Tibial nerve (tissue), 4 donors: ENCODE measurements at regions not wholly inside any gene's neighbourhood (a gene's known extent, or its start where the extent isn't known, plus 50 kb on each side); places are given as distances from the start of the nearest gene placed in this dataset.

Experiments used
- DNase-seq, 2 donors: peaks; one replicate each; pipeline ENCODE4 v3.0.0-alpha.2; 2019; ENCODE audit warnings: low spot score in 2 of 2
- H3K27ac ChIP-seq, 4 donors: fragments of 200-600 bp; sonication (generic) in 3 of 4; one replicate each; pipeline ENCODE4 v1.5.1; 2017 to 2019; ENCODE audit warnings: mild to moderate bottlenecking in 1 of 4
- H3K27me3 ChIP-seq, 2 donors: fragments of 200-600 bp; sonication (generic) in 1 of 2; one replicate each; pipeline versions ENCODE4 v1.5.1 to v1.6.0; 2017 to 2019
- H3K36me3 ChIP-seq, 3 donors: fragments of 200-600 bp; sonication (generic); one replicate each; pipeline ENCODE4 v1.5.1; 2018 to 2019
- H3K4me1 ChIP-seq, 4 donors: fragments of 200-600 bp; sonication (generic) in 3 of 4; one replicate each; pipeline ENCODE4 v1.5.1; 2017 to 2019
- H3K4me3 ChIP-seq, 4 donors: fragments of 200-600 bp; sonication (generic) in 3 of 4; one replicate each; pipeline ENCODE4 v1.5.1; 2017 to 2019; ENCODE audit warnings: mild to moderate bottlenecking in 1 of 4, moderate library complexity in 1 of 4
- H3K9me3 ChIP-seq, 4 donors: fragments of 200-600 bp; sonication (generic) in 3 of 4; one replicate each; pipeline ENCODE4 v1.5.1; 2017 to 2019
- CTCF ChIP-seq, 5 experiments: fragments of 200-600 bp in 3 of 5; fragments of 450-650 bp in 2 of 5; sonication (generic) in 3 of 5; IDR thresholded peaks; one replicate each; pipeline ENCODE4 v1.5.1; 2016 to 2019; ENCODE audit warnings: antibody characterized with exemption in 5 of 5, mild to moderate bottlenecking in 3 of 5, moderate library complexity in 2 of 5
- EP300 ChIP-seq, 2 donors: sonication (generic); formaldehyde crosslinking; IDR thresholded peaks; one replicate each; pipeline ENCODE4 v1.6.1; 2017; ENCODE audit warnings: antibody characterized with exemption in 2 of 2, mild to moderate bottlenecking in 1 of 2
- POLR2A ChIP-seq, 2 donors: fragments of 450-650 bp; IDR thresholded peaks; one replicate each; pipeline ENCODE4 v1.6.1; 2017; ENCODE audit warnings: antibody characterized with exemption in 2 of 2, mild to moderate bottlenecking in 2 of 2, moderate library complexity in 2 of 2
- WGBS, 2 donors: methylation state at CpG; one replicate each; pipeline ENCODE4 v1.1.5; 2018; 5-methylcytosine and 5-hydroxymethylcytosine counted together

GRCh38 chr1:98276514-98276913 is 355.7 kb upstream of the DPYD start:
- no peak for DNase-seq
- TF ChIP-seq EP300 (IDR thresholded peaks at IDR 0.05) (no peak), POLR2A (IDR thresholded peaks at IDR 0.05) (no peak), CTCF (IDR thresholded peaks at IDR 0.05) (no peak)
- 90 to 96% methylated on average over 2 of the region's 2 CpGs for WGBS, 2 donors

GRCh38 chr1:98268316-98268715 is 347.5 kb upstream of the DPYD start:
- DNase-seq = no peak
- no peak overlapping the region for H3K27ac ChIP-seq
- no peak overlapping the region for H3K4me3 ChIP-seq
- no peaks in the 10 kb centered on the region for H3K4me1 ChIP-seq
- H3K27me3 ChIP-seq = no peaks in the 10 kb centered on the region
- 52 to 53% methylated on average over 3 of the region's 3 CpGs for WGBS, 2 donors
- H3K36me3 ChIP-seq = no peaks in the 10 kb centered on the region
- TF ChIP-seq EP300 (IDR thresholded peaks at IDR 0.05) = no peak
- no peak for TF ChIP-seq POLR2A (IDR thresholded peaks at IDR 0.05)
- TF ChIP-seq CTCF (IDR thresholded peaks at IDR 0.05) = no peak
- H3K9me3 ChIP-seq = peaks cover 0 to 4% (median 0%) of the 10 kb centered on the region in 4 donors

More at GRCh38 chr1:98276514-98276913, 355.7 kb upstream of the DPYD start:
- Histone ChIP-seq H3K27me3 (no peaks in the 10 kb centered on the region), H3K27ac (no peak overlapping the region), H3K4me1 (no peaks in the 10 kb centered on the region), H3K4me3 (no peak overlapping the region), H3K9me3 (peaks cover 0 to 4% (median 0%) of the 10 kb centered on the region in 4 donors), H3K36me3 (no peaks in the 10 kb centered on the region)

GRCh38 chr1:98267423-98267822 is 346.6 kb upstream of the DPYD start:
- H3K4me3 ChIP-seq = no peak overlapping the region
- H3K36me3 ChIP-seq = no peaks in the 10 kb centered on the region
- no peak overlapping the region for H3K27ac ChIP-seq
- WGBS, 2 donors = 71 to 73% methylated on average over 3 of the region's 3 CpGs
- TF ChIP-seq POLR2A (IDR thresholded peaks at IDR 0.05) (no peak), EP300 (IDR thresholded peaks at IDR 0.05) (no peak), CTCF (IDR thresholded peaks at IDR 0.05) (no peak)
- H3K27me3 ChIP-seq = no peaks in the 10 kb centered on the region
- DNase-seq = peak in 1 of 2 donors; percentile 6
- no peaks in the 10 kb centered on the region for H3K4me1 ChIP-seq
- peaks cover 0 to 3% (median 0%) of the 10 kb centered on the region in 4 donors for H3K9me3 ChIP-seq

- H3K4me1 ChIP-seq = no peaks in the 10 kb centered on the region
- no peak overlapping the region for H3K27ac ChIP-seq
- H3K9me3 ChIP-seq = no peaks in the 10 kb centered on the region
- TF ChIP-seq CTCF (IDR thresholded peaks at IDR 0.05) (no peak), POLR2A (IDR thresholded peaks at IDR 0.05) (no peak), EP300 (IDR thresholded peaks at IDR 0.05) (no peak)
- no peaks in the 10 kb centered on the region for H3K36me3 ChIP-seq
- no peak overlapping the region for H3K4me3 ChIP-seq
- H3K27me3 ChIP-seq = no peaks in the 10 kb centered on the region
- no peak for DNase-seq
- 95 to 96% methylated on average over 5 of the region's 5 CpGs for WGBS, 2 donors
Measured at GRCh38 chr1:98264727-98265126, 343.9 kb upstream of the DPYD start.

- H3K4me1 ChIP-seq = no peaks in the 10 kb centered on the region
- H3K4me3 ChIP-seq = no peak overlapping the region
- DNase-seq = no peak
- no peaks in the 10 kb centered on the region for H3K27me3 ChIP-seq
- no peak overlapping the region for H3K27ac ChIP-seq
- H3K36me3 ChIP-seq = no peaks in the 10 kb centered on the region
- WGBS, 2 donors = 94% methylated on average over 6 of the region's 6 CpGs
- peaks cover 0 to 6% (median 0%) of the 10 kb centered on the region in 4 donors for H3K9me3 ChIP-seq
- no peak for TF ChIP-seq EP300 (IDR thresholded peaks at IDR 0.05)
- TF ChIP-seq CTCF (IDR thresholded peaks at IDR 0.05) = no peak
- TF ChIP-seq POLR2A (IDR thresholded peaks at IDR 0.05) = no peak
Measured at GRCh38 chr1:98260839-98261238, 340.0 kb upstream of the DPYD start.
